ENCODE measurements at regions not wholly inside any gene's neighbourhood (a gene's known extent, or its start where the extent isn't known, plus 50 kb on each side); places are given as distances from the start of the nearest gene placed in this dataset.

DNA sequence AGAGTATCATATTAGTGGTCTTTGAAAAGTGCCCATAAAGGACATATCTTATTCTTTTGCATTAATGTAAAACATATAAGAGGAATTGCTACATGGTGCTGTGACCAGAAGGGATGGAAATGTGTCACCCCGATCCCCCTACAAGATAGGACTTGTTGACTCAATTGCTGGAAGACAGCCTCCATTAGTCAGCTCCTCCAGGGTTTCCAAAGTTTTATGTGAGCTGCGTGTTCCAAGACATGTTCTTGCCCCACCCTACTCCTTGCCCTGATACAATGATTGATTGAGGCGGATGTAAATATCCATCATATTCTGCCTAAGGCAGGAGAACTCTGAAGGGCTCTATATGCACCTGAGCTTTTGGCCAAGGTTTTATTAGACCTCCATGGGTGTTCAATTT lies 541.0 kb upstream of the ZEB2 start:
- TF ChIP-seq, protein P1, sequence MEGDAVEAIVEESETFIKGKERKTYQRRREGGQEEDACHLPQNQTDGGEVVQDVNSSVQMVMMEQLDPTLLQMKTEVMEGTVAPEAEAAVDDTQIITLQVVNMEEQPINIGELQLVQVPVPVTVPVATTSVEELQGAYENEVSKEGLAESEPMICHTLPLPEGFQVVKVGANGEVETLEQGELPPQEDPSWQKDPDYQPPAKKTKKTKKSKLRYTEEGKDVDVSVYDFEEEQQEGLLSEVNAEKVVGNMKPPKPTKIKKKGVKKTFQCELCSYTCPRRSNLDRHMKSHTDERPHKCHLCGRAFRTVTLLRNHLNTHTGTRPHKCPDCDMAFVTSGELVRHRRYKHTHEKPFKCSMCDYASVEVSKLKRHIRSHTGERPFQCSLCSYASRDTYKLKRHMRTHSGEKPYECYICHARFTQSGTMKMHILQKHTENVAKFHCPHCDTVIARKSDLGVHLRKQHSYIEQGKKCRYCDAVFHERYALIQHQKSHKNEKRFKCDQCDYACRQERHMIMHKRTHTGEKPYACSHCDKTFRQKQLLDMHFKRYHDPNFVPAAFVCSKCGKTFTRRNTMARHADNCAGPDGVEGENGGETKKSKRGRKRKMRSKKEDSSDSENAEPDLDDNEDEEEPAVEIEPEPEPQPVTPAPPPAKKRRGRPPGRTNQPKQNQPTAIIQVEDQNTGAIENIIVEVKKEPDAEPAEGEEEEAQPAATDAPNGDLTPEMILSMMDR (IDR thresholded peaks at IDR 0.05), result no peak

DNA sequence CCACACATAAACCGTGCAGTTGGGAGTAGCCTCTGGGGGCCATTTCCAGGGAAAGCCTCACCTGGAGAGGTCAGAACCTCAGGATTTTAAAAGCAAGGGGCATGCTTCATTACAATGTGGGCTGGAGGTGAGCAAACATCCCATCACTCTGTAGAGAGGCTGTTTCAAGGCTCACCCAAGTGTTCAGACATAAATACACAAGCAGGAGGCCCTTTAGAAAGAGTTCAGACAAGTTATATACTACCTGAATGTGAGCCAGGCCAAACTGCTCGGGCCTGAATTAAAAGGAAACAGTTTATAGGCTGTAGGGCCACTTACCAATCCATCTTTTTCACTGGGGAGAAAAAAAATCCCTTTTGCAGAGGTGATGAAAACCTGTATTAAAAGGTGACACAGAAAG lies 540.0 kb upstream of the ZEB2 start:
- Histone ChIP-seq H3K79me2 (no peaks in the 10 kb centered on the region), H3K9me3 (ENCODE audit: control insufficient read depth, low read length) (no peaks in the 10 kb centered on the region), H3K9ac (no peak overlapping the region), H2AFZ (no peak overlapping the region), H3K27me3 (ENCODE audit: control insufficient read depth, insufficient read depth, low read length) (no peaks in the 10 kb centered on the region), H3K4me1 (no peaks in the 10 kb centered on the region), H3K36me3 (ENCODE audit: control insufficient read depth, insufficient read depth, low read length) (no peaks in the 10 kb centered on the region), H3K4me2 (ENCODE audit: low read length) (no peak overlapping the region), H3K27ac (no peak overlapping the region), H3K4me3 (ENCODE audit: low read depth, low read length) (no peak overlapping the region)
- TF ChIP-seq, protein P1 (IDR thresholded peaks at IDR 0.05), result no peak

More for the DNA sequence above, 541.0 kb upstream of the ZEB2 start:
- Histone ChIP-seq H3K9ac (no peak overlapping the region), H3K27ac (no peak overlapping the region), H3K36me3 (ENCODE audit: control insufficient read depth, insufficient read depth, low read length) (no peaks in the 10 kb centered on the region), H3K4me2 (ENCODE audit: low read length) (no peak overlapping the region), H2AFZ (no peak overlapping the region), H3K9me3 (ENCODE audit: control insufficient read depth, low read length) (no peaks in the 10 kb centered on the region), H3K4me3 (ENCODE audit: low read depth, low read length) (no peak overlapping the region), H3K4me1 (no peaks in the 10 kb centered on the region), H3K27me3 (ENCODE audit: control insufficient read depth, insufficient read depth, low read length) (no peaks in the 10 kb centered on the region), H3K79me2 (no peaks in the 10 kb centered on the region)

DNA sequence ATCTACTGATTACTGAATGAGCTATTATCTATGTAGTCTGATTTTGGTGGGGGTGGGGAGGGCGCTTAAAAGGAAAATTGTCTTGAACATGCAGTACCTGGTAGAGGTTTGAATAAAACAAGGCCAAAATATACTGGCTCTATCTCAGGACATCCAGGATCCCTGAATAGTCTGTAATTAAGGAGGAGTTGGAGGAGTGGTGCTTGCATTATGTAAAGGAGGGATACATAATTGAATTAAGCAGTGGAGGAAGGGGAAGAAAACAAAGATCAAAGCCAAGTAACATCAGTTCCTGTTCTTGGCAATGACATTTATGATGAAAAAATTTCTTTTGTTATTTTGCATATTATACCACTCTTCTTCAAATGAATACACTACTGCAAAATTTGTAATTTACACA lies 539.4 kb upstream of the ZEB2 start:
- H3K27ac ChIP-seq, result no peak overlapping the region
- H3K27me3 ChIP-seq (ENCODE audit: control insufficient read depth, insufficient read depth, low read length), result no peaks in the 10 kb centered on the region
- TF ChIP-seq, protein P1 (IDR thresholded peaks at IDR 0.05), result no peak
- no peak overlapping the region for H3K4me3 ChIP-seq (ENCODE audit: low read depth, low read length)
- H3K4me2 ChIP-seq (ENCODE audit: low read length), result no peak overlapping the region
- no peaks in the 10 kb centered on the region for H3K4me1 ChIP-seq
- no peaks in the 10 kb centered on the region for H3K79me2 ChIP-seq
- H3K36me3 ChIP-seq (ENCODE audit: control insufficient read depth, insufficient read depth, low read length), result no peaks in the 10 kb centered on the region
- no peak overlapping the region for H2AFZ ChIP-seq
- no peaks in the 10 kb centered on the region for H3K9me3 ChIP-seq (ENCODE audit: control insufficient read depth, low read length)
- no peak overlapping the region for H3K9ac ChIP-seq

DNA sequence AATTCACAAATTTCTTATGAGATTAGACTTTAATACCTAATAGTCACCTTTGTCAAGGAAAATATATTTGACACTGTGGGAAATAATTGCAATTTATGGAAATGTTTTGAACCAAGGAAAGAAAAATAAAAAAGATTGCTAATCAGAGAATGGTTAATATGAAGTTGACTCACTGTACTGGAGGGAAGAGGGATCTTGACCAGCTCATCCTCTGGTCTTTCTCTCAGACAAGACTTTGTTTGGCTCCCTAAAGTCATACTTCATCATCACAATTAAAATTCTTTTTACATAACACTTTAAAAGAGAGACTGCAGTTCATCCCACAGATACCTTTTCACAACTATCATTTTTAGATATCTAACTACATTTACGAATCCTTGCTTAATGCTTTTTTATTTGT lies 538.5 kb upstream of the ZEB2 start:
- no peak overlapping the region for H3K4me2 ChIP-seq (ENCODE audit: low read length)
- H3K4me1 ChIP-seq, result no peaks in the 10 kb centered on the region
- TF ChIP-seq, protein P1 (IDR thresholded peaks at IDR 0.05), result no peak
- no peaks in the 10 kb centered on the region for H3K9me3 ChIP-seq (ENCODE audit: control insufficient read depth, low read length)
- no peaks in the 10 kb centered on the region for H3K36me3 ChIP-seq (ENCODE audit: control insufficient read depth, insufficient read depth, low read length)
- H3K79me2 ChIP-seq, result no peaks in the 10 kb centered on the region
- H3K27me3 ChIP-seq (ENCODE audit: control insufficient read depth, insufficient read depth, low read length), result no peaks in the 10 kb centered on the region
- no peak overlapping the region for H2AFZ ChIP-seq
- no peak overlapping the region for H3K4me3 ChIP-seq (ENCODE audit: low read depth, low read length)
- H3K9ac ChIP-seq, result no peak overlapping the region
- H3K27ac ChIP-seq, result no peak overlapping the region

DNA sequence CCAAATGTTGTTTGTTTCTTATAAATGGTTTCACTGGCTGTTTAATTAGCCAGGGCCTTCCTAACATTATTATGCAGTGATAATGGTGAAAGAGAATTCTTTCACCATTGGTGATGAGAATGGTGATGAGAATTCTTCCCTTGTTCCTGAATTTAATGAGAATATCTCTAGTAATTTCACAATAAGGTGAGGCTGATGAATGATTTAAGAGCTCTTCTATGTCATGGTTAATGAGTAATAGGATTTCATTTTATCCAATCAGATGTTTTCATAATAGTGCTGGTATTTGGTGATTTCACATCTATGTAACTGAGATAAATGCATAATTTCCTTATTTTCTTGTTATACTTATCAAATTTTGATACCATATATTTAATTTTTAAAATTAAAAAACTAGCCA lies 535.7 kb upstream of the ZEB2 start:
- no peaks in the 10 kb centered on the region for H3K4me1 ChIP-seq
- no peaks in the 10 kb centered on the region for H3K36me3 ChIP-seq (ENCODE audit: control insufficient read depth, insufficient read depth, low read length)
- H3K4me2 ChIP-seq (ENCODE audit: low read length), result no peak overlapping the region
- H3K9me3 ChIP-seq (ENCODE audit: control insufficient read depth, low read length), result no peaks in the 10 kb centered on the region
- H3K79me2 ChIP-seq, result no peaks in the 10 kb centered on the region
- H3K9ac ChIP-seq, result no peak overlapping the region
- H2AFZ ChIP-seq, result no peak overlapping the region
- TF ChIP-seq, protein P1 (IDR thresholded peaks at IDR 0.05), result no peak
- H3K27ac ChIP-seq, result no peak overlapping the region
- no peak overlapping the region for H3K4me3 ChIP-seq (ENCODE audit: low read depth, low read length)
- H3K27me3 ChIP-seq (ENCODE audit: control insufficient read depth, insufficient read depth, low read length), result no peaks in the 10 kb centered on the region

Data from parathyroid adenoma (tissue), 2 donors.